ENCODE measurements at regions not wholly inside any gene's neighbourhood (a gene's known extent, or its start where the extent isn't known, plus 50 kb on each side); places are given as distances from the start of the nearest gene placed in this dataset.
"Not testable (repeated sequence)": the region's sequence is repeated elsewhere in the genome, so short reads cannot be mapped to it uniquely, and the experiment has no call there.

DNA sequence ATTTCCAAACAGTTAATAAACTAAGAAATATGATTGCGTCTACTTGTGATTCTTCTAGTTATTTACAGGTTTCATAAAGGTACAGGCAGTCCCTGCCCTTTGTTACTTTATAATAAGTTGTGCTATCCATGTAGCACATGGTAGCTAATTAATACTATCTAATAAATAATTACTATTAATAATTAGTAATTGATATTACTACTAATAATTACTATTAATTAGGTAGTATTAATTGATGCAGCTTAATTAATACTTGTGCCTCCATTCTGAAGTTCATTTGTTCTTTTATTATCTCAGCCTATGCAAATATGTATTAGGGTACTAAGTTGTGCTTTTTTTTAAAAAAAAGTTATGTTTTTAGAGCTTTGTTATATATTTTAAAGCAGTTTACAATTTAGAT is 92.3 kb upstream of the TRHDE start:
- CTCF ChIA-PET = no interaction called here
- no peak overlapping the region for H3K4ac ChIP-seq (ENCODE audit: low read depth, low read length)
- DNase-seq = no peak
- H3K14ac ChIP-seq (replicated peaks; ENCODE audit: low read depth, low read length) = no peak overlapping the region
- no peak overlapping the region for H4K8ac ChIP-seq (ENCODE audit: low read depth in 2 of 2, low read length in 2 of 2)
- H2AFZ ChIP-seq (replicated peaks; ENCODE audit: low read length, poor library complexity) = no peak overlapping the region
- no peaks in the 10 kb centered on the region for H3K79me1 ChIP-seq (ENCODE audit: low read depth in 1 of 2, low read length in 2 of 2)
- no peak overlapping the region for H3K56ac ChIP-seq (ENCODE audit: extremely low read depth, insufficient read depth, low read length)
- H4K91ac ChIP-seq (ENCODE audit: insufficient read depth, low read depth, low read length) = no peak overlapping the region
- peaks cover 2% of the 10 kb centered on the region for H3K27me3 ChIP-seq (ENCODE audit: control insufficient read depth, insufficient read depth, low read length)
- H4K5ac ChIP-seq (ENCODE audit: low read depth, low read length) = no peak overlapping the region
- no peaks in the 10 kb centered on the region for H3K9me3 ChIP-seq (ENCODE audit: control insufficient read depth, insufficient read depth, low read length)
- ATAC-seq (ENCODE audit: low read depth) = no peak
- H4K20me1 ChIP-seq (ENCODE audit: insufficient read depth, low read length) = no peaks in the 10 kb centered on the region
- H3K18ac ChIP-seq (ENCODE audit: low read depth, low read length) = no peak overlapping the region
- no peak overlapping the region for H2BK20ac ChIP-seq (ENCODE audit: low read depth, low read length)
- POLR2A ChIA-PET (ENCODE audit: unreplicated experiment) = no interaction called here
- H3K23ac ChIP-seq (ENCODE audit: low read depth, low read length) = no peak overlapping the region
- no TSS peak for BruUV-seq (replicated peaks)
- H2AK9ac ChIP-seq (replicated peaks; ENCODE audit: low read depth, low read length, poor library complexity) = no peak overlapping the region
- TF ChIP-seq RCOR1 (IDR thresholded peaks at IDR 0.05; ENCODE audit: insufficient replicate concordance, low read length) (no peak), MAZ (IDR thresholded peaks at IDR 0.05; ENCODE audit: borderline replicate concordance, low read depth, low read length) (no peak)
- TF ChIP-seq, protein P1, sequence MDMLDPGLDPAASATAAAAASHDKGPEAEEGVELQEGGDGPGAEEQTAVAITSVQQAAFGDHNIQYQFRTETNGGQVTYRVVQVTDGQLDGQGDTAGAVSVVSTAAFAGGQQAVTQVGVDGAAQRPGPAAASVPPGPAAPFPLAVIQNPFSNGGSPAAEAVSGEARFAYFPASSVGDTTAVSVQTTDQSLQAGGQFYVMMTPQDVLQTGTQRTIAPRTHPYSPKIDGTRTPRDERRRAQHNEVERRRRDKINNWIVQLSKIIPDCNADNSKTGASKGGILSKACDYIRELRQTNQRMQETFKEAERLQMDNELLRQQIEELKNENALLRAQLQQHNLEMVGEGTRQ (IDR thresholded peaks at IDR 0.05; ENCODE audit: low read depth, low read length) = no peak
- no CpG with 5 or more reads among the region's 1 CpG for WGBS, 2 experiments (ENCODE audit: extremely low coverage in 2 of 2, insufficient read length in 1 of 2)
- no peaks in the 10 kb centered on the region for H3K36me3 ChIP-seq (ENCODE audit: control insufficient read depth, insufficient read depth, low read length)
- dilution Hi-C loops (cut with HindIII; ENCODE audit: low sequenced_read_pairs, unreplicated experiment) = no loop called here
- H3K4me1 ChIP-seq (ENCODE audit: control insufficient read depth, insufficient read depth, low read length) = no peaks in the 10 kb centered on the region
- in situ Hi-C loops (cut with MboI; ENCODE audit: low sequenced_read_pairs) = no loop called here
- H2BK5ac ChIP-seq (ENCODE audit: low read depth, low read length, poor library complexity, severe bottlenecking) = no peak overlapping the region
- H3K9me1 ChIP-seq (ENCODE audit: insufficient read depth, low read length) = no peaks in the 10 kb centered on the region
- intact Hi-C loops (cut with micrococcal nuclease) = no loop called here
- H2BK15ac ChIP-seq (ENCODE audit: low read depth, low read length) = no peak overlapping the region
- H3K9ac ChIP-seq (ENCODE audit: low read depth, low read length) = no peak overlapping the region
- H3K4me3 ChIP-seq (ENCODE audit: insufficient read depth, low read depth, low read length) = no peak overlapping the region
- no peak overlapping the region for H2BK120ac ChIP-seq (ENCODE audit: low read depth, low read length)
- no peak overlapping the region for H3K27ac ChIP-seq (ENCODE audit: insufficient read depth, low read length)
- no peak overlapping the region for H2AK5ac ChIP-seq (ENCODE audit: low read depth, low read length)
- no peak overlapping the region for H3K4me2 ChIP-seq (ENCODE audit: low read depth, low read length)

DNA sequence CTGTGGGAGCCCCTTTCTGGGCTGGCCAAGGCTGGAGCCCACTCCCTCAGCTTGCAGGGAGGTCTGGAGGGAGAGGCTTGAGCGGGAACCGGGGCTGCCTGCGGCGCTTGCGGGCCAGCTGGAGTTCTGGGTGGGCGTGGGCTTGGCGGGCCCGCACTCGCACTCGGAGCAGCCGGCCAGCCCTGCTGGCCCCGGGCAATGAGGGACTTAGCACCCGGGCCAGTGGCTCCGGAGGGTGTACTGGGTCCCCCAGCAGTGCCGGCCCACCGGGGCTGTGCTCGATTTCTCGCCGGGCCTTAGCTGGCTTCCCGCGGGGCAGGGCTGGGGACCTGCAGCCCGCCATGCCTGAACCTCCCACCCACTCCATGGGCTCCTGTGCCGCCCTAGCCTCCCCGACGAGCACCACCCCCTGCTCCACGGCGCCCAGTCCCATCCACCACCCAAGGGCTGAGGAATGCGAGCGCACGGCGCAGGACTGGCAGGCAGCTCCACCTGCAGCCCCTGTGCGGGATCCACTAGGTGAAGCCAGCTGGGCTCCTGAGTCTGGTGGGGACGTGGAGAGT is 87.1 kb upstream of the TRHDE start:
- DNase-seq; H4K8ac ChIP-seq (ENCODE audit: low read depth in 2 of 2, low read length in 2 of 2); H3K4me1 ChIP-seq (ENCODE audit: control insufficient read depth, insufficient read depth, low read length); H3K4ac ChIP-seq (ENCODE audit: low read depth, low read length); H3K9ac ChIP-seq (ENCODE audit: low read depth, low read length); H3K14ac ChIP-seq (replicated peaks; ENCODE audit: low read depth, low read length); intact Hi-C loops (cut with micrococcal nuclease); H4K20me1 ChIP-seq (ENCODE audit: insufficient read depth, low read length); H3K56ac ChIP-seq (ENCODE audit: extremely low read depth, insufficient read depth, low read length); H2AFZ ChIP-seq (replicated peaks; ENCODE audit: low read length, poor library complexity); in situ Hi-C loops (cut with MboI; ENCODE audit: low sequenced_read_pairs); BruUV-seq (replicated peaks); H2BK20ac ChIP-seq (ENCODE audit: low read depth, low read length); dilution Hi-C loops (cut with HindIII; ENCODE audit: low sequenced_read_pairs, unreplicated experiment); POLR2A ChIA-PET (ENCODE audit: unreplicated experiment); CTCF ChIA-PET; ATAC-seq (ENCODE audit: low read depth); H4K5ac ChIP-seq (ENCODE audit: low read depth, low read length); H2BK120ac ChIP-seq (ENCODE audit: low read depth, low read length); H3K4me3 ChIP-seq (ENCODE audit: insufficient read depth, low read depth, low read length); H3K9me3 ChIP-seq (ENCODE audit: control insufficient read depth, insufficient read depth, low read length); H3K27ac ChIP-seq (ENCODE audit: insufficient read depth, low read length); H2AK9ac ChIP-seq (replicated peaks; ENCODE audit: low read depth, low read length, poor library complexity); H3K23ac ChIP-seq (ENCODE audit: low read depth, low read length); H3K4me2 ChIP-seq (ENCODE audit: low read depth, low read length); H2AK5ac ChIP-seq (ENCODE audit: low read depth, low read length); H3K9me1 ChIP-seq (ENCODE audit: insufficient read depth, low read length); H3K79me1 ChIP-seq (ENCODE audit: low read depth in 1 of 2, low read length in 2 of 2); H3K36me3 ChIP-seq (ENCODE audit: control insufficient read depth, insufficient read depth, low read length); H2BK5ac ChIP-seq (ENCODE audit: low read depth, low read length, poor library complexity, severe bottlenecking); H4K91ac ChIP-seq (ENCODE audit: insufficient read depth, low read depth, low read length); H3K27me3 ChIP-seq (ENCODE audit: control insufficient read depth, insufficient read depth, low read length); H3K18ac ChIP-seq (ENCODE audit: low read depth, low read length); H2BK15ac ChIP-seq (ENCODE audit: low read depth, low read length): not testable (repeated sequence)
- WGBS, 2 experiments (ENCODE audit: extremely low coverage in 2 of 2, insufficient read length in 1 of 2) = 95% methylated on average over 11 of the region's 33 CpGs; no CpG with 5 or more reads in 1 of the 2 experiments
